Karpas-422 (cell line): ENCODE measurements at regions not wholly inside any gene's neighbourhood (a gene's known extent, or its start where the extent isn't known, plus 50 kb on each side); places are given as distances from the start of the nearest gene placed in this dataset.

ENCODE experiments used
- DNase-seq: peaks from one replicate; pipeline ENCODE4 v3.0.0-alpha.2; 2015
- H2AFZ ChIP-seq: fragments of 200-600 bp; sonication (generic); 2 replicates; pipeline ENCODE4 v1.6.1; 2014; ENCODE audit warnings: antibody characterized with exemption, low read length, mixed read lengths
- H3K27ac ChIP-seq: fragments of 200-600 bp; sonication (generic); 2 replicates; pipeline ENCODE4 v1.5.1; 2014; ENCODE audit warnings: mild to moderate bottlenecking, low read length, moderate library complexity
- H3K27me3 ChIP-seq: fragments of 200-600 bp; sonication (generic); 2 replicates; pipeline ENCODE4 v1.6.1; 2014; ENCODE audit warnings: low read length, mixed read lengths
- H3K36me3 ChIP-seq: fragments of 200-600 bp; sonication (generic); 2 replicates; pipeline ENCODE4 v1.6.1; 2014; ENCODE audit warnings: low read length, mixed read lengths; ENCODE audit not compliant: insufficient read depth
- H3K4me1 ChIP-seq: fragments of 200-600 bp; sonication (generic); 2 replicates; pipeline ENCODE4 v1.6.1; 2014; ENCODE audit warnings: mild to moderate bottlenecking, low read length, mixed read lengths
- H3K4me2 ChIP-seq: fragments of 200-600 bp; sonication (generic); 2 replicates; pipeline ENCODE4 v1.6.1; 2014; ENCODE audit warnings: low read length, low read depth, mild to moderate bottlenecking; ENCODE audit not compliant: poor library complexity, severe bottlenecking
- H3K4me3 ChIP-seq: fragments of 200-600 bp; sonication (generic); 2 replicates; pipeline ENCODE4 v1.5.1; 2014; ENCODE audit warnings: mild to moderate bottlenecking, antibody characterized with exemption, low read length, mixed read lengths
- H3K79me2 ChIP-seq: fragments of 200-600 bp; sonication (generic); 2 replicates; pipeline ENCODE4 v1.6.1; 2014; ENCODE audit warnings: mild to moderate bottlenecking, low read length, mixed read lengths
- H3K9ac ChIP-seq: fragments of 200-600 bp; sonication (generic); 2 replicates; pipeline ENCODE4 v1.6.0; 2014; ENCODE audit warnings: low read length
- H3K9me2 ChIP-seq: fragments of 200-600 bp; sonication (generic), shearing (Covaris generic); replicated peaks from 2 replicates; pipeline ENCODE4 v1.6.0; 2014; ENCODE audit warnings: mild to moderate bottlenecking, low read length, moderate library complexity; ENCODE audit not compliant: insufficient read depth
- H3K9me3 ChIP-seq: fragments of 300-700, 200-600 bp; sonication (generic); 2 replicates; pipeline ENCODE4 v1.6.1; 2014; ENCODE audit warnings: low read length, mixed read lengths
- H4K20me1 ChIP-seq: fragments of 200-600 bp; sonication (generic); 2 replicates; pipeline ENCODE4 v1.6.1; 2014; ENCODE audit warnings: mild to moderate bottlenecking, antibody characterized with exemption, low read length, low read depth; ENCODE audit not compliant: insufficient read depth

DNA sequence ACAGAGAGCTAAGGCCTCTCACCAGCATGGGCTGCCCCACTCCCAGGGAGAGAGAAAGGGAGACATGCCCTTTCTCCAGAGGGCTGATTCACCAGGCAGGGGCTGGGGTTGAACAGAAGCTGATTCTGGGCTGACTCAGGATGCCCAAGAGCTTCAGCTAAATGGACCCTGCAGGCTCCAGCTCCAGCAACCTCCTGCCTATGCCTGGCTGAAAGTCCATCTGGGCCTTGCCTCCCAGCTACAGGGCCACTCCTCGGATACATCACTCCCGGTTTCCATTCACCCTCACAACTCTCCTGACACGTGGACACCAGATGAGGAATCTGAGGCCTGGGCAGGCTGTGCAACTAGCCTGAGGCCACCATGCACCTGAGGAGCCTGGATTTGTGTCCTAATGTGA lies 215.5 kb downstream of the BUD13 start:
- no peaks in the 10 kb centered on the region for H3K4me1 ChIP-seq
- no peaks in the 10 kb centered on the region for H3K9me2 ChIP-seq

DNA sequence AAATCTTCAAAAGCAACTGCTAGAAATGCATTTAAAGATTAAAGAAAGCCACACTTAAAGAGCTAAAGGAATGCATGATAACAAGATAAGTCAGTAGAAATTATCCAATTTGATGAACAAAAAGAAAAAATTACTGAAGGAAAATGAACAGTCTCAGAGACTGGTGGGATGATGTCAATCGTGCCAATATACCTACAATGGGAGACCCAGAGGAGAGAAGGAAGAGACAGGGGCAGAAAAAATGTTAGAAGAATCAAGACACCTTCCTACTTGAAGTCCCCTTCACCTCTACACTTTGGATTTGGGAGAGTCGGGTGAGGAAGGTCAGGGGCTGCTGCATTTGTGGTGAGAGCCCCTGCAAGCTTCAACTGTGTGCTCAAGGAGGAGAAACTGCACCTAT lies 216.3 kb downstream of the BUD13 start:
- Histone ChIP-seq H3K9me2 (no peaks in the 10 kb centered on the region), H3K4me1 (no peaks in the 10 kb centered on the region)
- no peak for DNase-seq

More for the DNA sequence above, 215.5 kb downstream of the BUD13 start:
- Histone ChIP-seq H3K27me3 (no peaks in the 10 kb centered on the region), H3K27ac (no peak overlapping the region), H3K9ac (no peak overlapping the region), H2AFZ (no peak overlapping the region), H3K9me3 (no peaks in the 10 kb centered on the region), H3K36me3 (no peaks in the 10 kb centered on the region), H4K20me1 (no peaks in the 10 kb centered on the region), H3K4me3 (no peak overlapping the region), H3K4me2 (no peak overlapping the region), H3K79me2 (no peaks in the 10 kb centered on the region)
- DNase-seq = no peak

DNA sequence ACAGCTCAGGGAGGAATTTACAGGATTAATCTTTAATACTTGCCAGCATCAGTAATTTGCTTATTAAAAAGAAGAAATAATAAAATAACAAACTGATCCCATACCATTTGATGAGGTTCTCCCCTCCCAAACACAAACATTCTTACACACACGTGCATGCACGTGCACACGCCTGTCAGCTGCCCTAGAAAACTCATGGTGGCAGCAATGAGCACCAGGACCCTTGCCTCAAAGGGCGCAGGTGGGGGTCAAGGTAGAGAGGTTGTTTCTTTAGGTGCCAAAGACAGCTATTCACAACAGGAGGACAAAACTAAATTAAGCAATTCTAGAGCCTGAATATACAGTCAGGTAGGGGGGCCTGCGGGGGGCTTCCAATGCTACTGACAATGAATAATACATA lies 219.3 kb downstream of the BUD13 start:
- H4K20me1 ChIP-seq = no peaks in the 10 kb centered on the region

More for the DNA sequence above, 216.3 kb downstream of the BUD13 start:
- Histone ChIP-seq H3K27ac (no peak overlapping the region), H3K79me2 (no peaks in the 10 kb centered on the region), H3K36me3 (no peaks in the 10 kb centered on the region), H3K9me3 (no peaks in the 10 kb centered on the region), H3K27me3 (no peaks in the 10 kb centered on the region), H4K20me1 (no peaks in the 10 kb centered on the region), H3K9ac (no peak overlapping the region), H2AFZ (no peak overlapping the region), H3K4me2 (no peak overlapping the region), H3K4me3 (no peak overlapping the region)

DNA sequence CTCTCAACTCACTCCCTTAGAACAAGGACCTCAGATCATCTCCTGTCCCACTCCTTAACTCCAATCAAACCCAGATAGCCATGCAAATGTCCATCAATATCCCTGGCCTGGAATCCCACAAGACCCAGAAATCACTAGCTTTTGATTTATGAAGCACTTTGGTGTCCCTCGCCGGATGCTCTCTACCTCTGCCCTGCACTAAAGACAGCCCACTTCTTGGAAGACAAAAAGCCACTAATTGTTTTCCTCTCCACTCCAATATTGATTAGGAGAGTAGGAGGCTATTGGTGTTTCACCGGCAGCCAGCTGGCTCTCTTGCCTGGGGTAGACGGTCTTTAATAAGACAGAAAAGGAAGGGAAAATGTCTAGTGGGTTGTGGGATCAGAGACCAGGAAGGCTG lies 221.2 kb downstream of the BUD13 start:
- no peak overlapping the region for H3K9ac ChIP-seq
- H3K9me2 ChIP-seq = no peaks in the 10 kb centered on the region
- no peaks in the 10 kb centered on the region for H3K36me3 ChIP-seq
- DNase-seq = no peak
- H4K20me1 ChIP-seq = no peaks in the 10 kb centered on the region
- H2AFZ ChIP-seq = no peak overlapping the region
- H3K27me3 ChIP-seq = no peaks in the 10 kb centered on the region
- H3K4me2 ChIP-seq = no peak overlapping the region
- H3K4me3 ChIP-seq = no peak overlapping the region
- H3K4me1 ChIP-seq = no peaks in the 10 kb centered on the region
- no peaks in the 10 kb centered on the region for H3K9me3 ChIP-seq
- no peaks in the 10 kb centered on the region for H3K79me2 ChIP-seq
- H3K27ac ChIP-seq = no peak overlapping the region

More for the DNA sequence above, 219.3 kb downstream of the BUD13 start:
- H3K9ac ChIP-seq = no peak overlapping the region
- H3K36me3 ChIP-seq = no peaks in the 10 kb centered on the region
- no peak for DNase-seq
- H3K9me2 ChIP-seq = no peaks in the 10 kb centered on the region
- no peaks in the 10 kb centered on the region for H3K79me2 ChIP-seq
- no peak overlapping the region for H3K4me2 ChIP-seq
- no peak overlapping the region for H3K4me3 ChIP-seq
- no peak overlapping the region for H2AFZ ChIP-seq
- no peaks in the 10 kb centered on the region for H3K9me3 ChIP-seq
- no peaks in the 10 kb centered on the region for H3K27me3 ChIP-seq
- no peak overlapping the region for H3K27ac ChIP-seq
- no peaks in the 10 kb centered on the region for H3K4me1 ChIP-seq

DNA sequence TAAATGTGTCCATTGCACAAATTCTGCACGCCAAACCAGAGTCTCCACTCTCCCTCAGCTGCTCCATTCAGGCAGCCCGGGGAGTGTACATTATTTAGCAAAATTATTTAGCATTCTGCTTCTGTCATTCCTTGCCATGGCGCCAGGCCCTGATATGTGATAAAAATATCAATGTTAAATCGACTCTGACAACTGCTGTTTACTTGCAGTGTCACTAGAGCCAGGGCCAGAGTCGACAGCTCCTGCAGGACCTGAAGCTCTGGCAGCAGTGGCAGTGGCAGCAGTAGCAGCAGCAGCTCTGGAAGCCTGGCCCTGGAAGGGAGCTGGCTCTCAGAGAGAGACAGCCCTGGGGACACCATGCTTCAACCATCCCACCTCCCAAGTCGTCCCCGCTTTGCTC lies 224.5 kb downstream of the BUD13 start:
- Histone ChIP-seq H3K36me3 (no peaks in the 10 kb centered on the region), H2AFZ (no peak overlapping the region), H3K27me3 (no peaks in the 10 kb centered on the region), H3K9me3 (no peaks in the 10 kb centered on the region), H3K9ac (no peak overlapping the region), H3K4me3 (no peak overlapping the region), H3K27ac (no peak overlapping the region), H3K4me1 (no peaks in the 10 kb centered on the region), H3K79me2 (no peaks in the 10 kb centered on the region), H3K4me2 (no peak overlapping the region), H4K20me1 (no peaks in the 10 kb centered on the region), H3K9me2 (no peaks in the 10 kb centered on the region)
- no peak for DNase-seq

DNA sequence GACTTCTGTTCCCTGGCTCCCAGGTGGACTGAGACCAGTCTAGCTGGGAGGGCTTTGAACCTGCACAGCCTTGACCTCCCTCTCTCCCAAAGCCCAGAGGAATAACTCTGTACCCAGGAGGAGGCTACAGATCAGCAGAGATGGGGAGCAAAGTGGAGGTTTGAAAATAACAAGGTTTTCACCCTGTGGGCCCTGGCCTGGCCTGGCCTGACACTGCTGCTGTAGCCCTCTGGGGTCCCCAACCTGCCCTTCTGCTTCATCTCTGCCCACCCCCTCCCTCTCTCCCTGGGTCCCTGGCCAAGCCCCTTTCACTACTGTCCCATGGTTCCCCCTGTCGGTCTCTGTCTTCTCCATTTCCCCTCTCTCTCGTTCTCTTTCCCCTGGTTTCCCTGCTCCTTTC lies 225.2 kb downstream of the BUD13 start:
- no peak overlapping the region for H3K9ac ChIP-seq
- H3K9me2 ChIP-seq = no peaks in the 10 kb centered on the region
- H3K4me2 ChIP-seq = no peak overlapping the region
- H4K20me1 ChIP-seq = no peaks in the 10 kb centered on the region
- no peak overlapping the region for H2AFZ ChIP-seq
- no peaks in the 10 kb centered on the region for H3K36me3 ChIP-seq
- H3K27me3 ChIP-seq = no peaks in the 10 kb centered on the region
- H3K4me1 ChIP-seq = no peaks in the 10 kb centered on the region
- H3K79me2 ChIP-seq = no peaks in the 10 kb centered on the region
- no peak overlapping the region for H3K27ac ChIP-seq
- H3K4me3 ChIP-seq = no peak overlapping the region
- H3K9me3 ChIP-seq = no peaks in the 10 kb centered on the region
- DNase-seq = no peak

DNA sequence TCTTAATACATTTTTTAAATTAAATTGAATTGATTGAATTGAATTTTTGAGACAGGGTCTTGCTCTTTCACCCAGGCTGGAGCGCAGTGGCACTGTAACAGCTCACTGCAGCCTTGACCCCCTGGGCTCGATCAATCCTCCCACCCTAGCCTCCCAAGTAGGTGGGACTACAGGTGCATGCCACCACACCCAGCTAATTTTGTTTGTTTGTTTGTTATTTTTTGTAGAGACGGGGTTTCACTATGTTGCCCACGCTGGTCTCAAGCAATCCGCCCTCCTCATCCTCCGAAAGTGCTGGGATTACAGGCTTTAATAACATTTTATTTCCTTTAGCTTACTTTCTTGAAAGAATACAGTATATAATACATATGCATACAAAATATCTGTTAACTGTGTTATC lies 226.9 kb downstream of the BUD13 start:
- no peaks in the 10 kb centered on the region for H4K20me1 ChIP-seq
- no peak overlapping the region for H3K27ac ChIP-seq
- no peaks in the 10 kb centered on the region for H3K36me3 ChIP-seq
- H3K79me2 ChIP-seq = no peaks in the 10 kb centered on the region
- no peak overlapping the region for H3K9ac ChIP-seq
- no peaks in the 10 kb centered on the region for H3K9me3 ChIP-seq
- no peak overlapping the region for H3K4me2 ChIP-seq
- no peak for DNase-seq
- H3K4me3 ChIP-seq = no peak overlapping the region
- H3K27me3 ChIP-seq = no peaks in the 10 kb centered on the region
- H3K4me1 ChIP-seq = no peaks in the 10 kb centered on the region
- H2AFZ ChIP-seq = no peak overlapping the region
- no peaks in the 10 kb centered on the region for H3K9me2 ChIP-seq

GRCh38 chr11:116544721-116545120 lies 228.1 kb downstream of the BUD13 start:
- Histone ChIP-seq H3K9me3 (no peaks in the 10 kb centered on the region), H4K20me1 (no peaks in the 10 kb centered on the region), H3K4me2 (no peak overlapping the region), H3K27me3 (no peaks in the 10 kb centered on the region), H2AFZ (no peak overlapping the region), H3K9me2 (no peaks in the 10 kb centered on the region), H3K4me1 (no peaks in the 10 kb centered on the region), H3K27ac (no peak overlapping the region), H3K9ac (no peak overlapping the region), H3K36me3 (no peaks in the 10 kb centered on the region), H3K4me3 (no peak overlapping the region), H3K79me2 (no peaks in the 10 kb centered on the region)
- no peak for DNase-seq

DNA sequence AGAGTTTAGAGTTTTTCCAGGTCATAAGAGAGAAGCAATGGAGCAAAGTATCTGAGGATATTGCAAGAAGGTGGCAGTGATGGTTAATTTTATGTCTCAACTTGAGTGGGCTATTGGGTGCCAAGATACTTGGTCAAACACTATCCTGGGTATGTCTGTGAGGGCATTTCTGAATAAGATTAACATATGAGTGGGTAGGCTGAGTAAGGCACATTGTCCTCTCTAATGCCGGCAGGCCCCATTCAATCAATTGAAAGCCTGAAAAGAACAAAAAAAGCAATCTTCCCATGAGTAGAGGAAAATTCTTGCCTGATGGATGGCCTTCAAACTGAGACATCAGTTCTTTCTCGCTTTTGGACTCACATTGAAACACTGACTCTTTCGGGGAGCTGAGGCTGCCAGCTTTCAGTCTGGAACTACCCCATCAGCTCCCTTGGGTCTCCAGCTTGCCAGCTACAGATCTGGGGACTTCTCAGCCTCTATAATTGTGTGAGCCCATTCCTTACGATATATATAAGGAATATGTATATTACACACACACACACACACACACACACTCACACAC lies 228.8 kb downstream of the BUD13 start:
- Histone ChIP-seq H3K79me2 (no peaks in the 10 kb centered on the region), H3K36me3 (no peaks in the 10 kb centered on the region), H3K27ac (no peak overlapping the region), H3K4me2 (no peak overlapping the region), H4K20me1 (no peaks in the 10 kb centered on the region), H3K9me2 (no peaks in the 10 kb centered on the region), H3K9ac (no peak overlapping the region), H3K27me3 (no peaks in the 10 kb centered on the region), H3K4me1 (no peaks in the 10 kb centered on the region), H2AFZ (no peak overlapping the region), H3K9me3 (no peaks in the 10 kb centered on the region), H3K4me3 (no peak overlapping the region)
- no peak for DNase-seq
